GDM1 (cell line): ENCODE measurements at regions not wholly inside any gene's neighbourhood (a gene's known extent, or its start where the extent isn't known, plus 50 kb on each side); places are given as distances from the start of the nearest gene placed in this dataset.

Experiments
- DNase-seq: peaks from one replicate; lab custom pipeline; 2025; lab: John Stamatoyannopoulos, UW

- DNase-seq = no peak
Observed at GRCh38 chr13:22061371-22061805, 390.5 kb downstream of the FGF9 start.

- DNase-seq = no peak
Observed at GRCh38 chr13:22061806-22062391, 391.0 kb downstream of the FGF9 start.

GRCh38 chr13:22062478-22063205, 391.8 kb downstream of the FGF9 start:
- DNase-seq = no peak

- DNase-seq = no peak
Observed at GRCh38 chr13:22063416-22064124, 392.7 kb downstream of the FGF9 start.

- DNase-seq = no peak
Observed at GRCh38 chr13:22064854-22065620, 394.2 kb downstream of the FGF9 start.

- no peak for DNase-seq
Observed at GRCh38 chr13:22073718-22074117, 402.8 kb downstream of the FGF9 start.

GRCh38 chr13:22074403-22074802, 403.5 kb downstream of the FGF9 start:
- no peak for DNase-seq

- DNase-seq = no peak
Observed at GRCh38 chr13:22076658-22077057, 405.8 kb downstream of the FGF9 start.

- no peak for DNase-seq
Observed at GRCh38 chr13:22077205-22077683, 406.4 kb downstream of the FGF9 start.

GRCh38 chr13:22077764-22078163, 406.9 kb downstream of the FGF9 start:
- DNase-seq = no peak

- DNase-seq = no peak
Observed at GRCh38 chr13:22079961-22080360, 409.1 kb downstream of the FGF9 start.

GRCh38 chr13:22080832-22081231, 410.0 kb downstream of the FGF9 start:
- DNase-seq = no peak

GRCh38 chr13:22081430-22081829, 410.6 kb downstream of the FGF9 start:
- DNase-seq = no peak

GRCh38 chr13:22082030-22082429, 411.2 kb downstream of the FGF9 start:
- DNase-seq = no peak

- no peak for DNase-seq
Observed at GRCh38 chr13:22082437-22083100, 411.7 kb downstream of the FGF9 start.

- no peak for DNase-seq
Observed at GRCh38 chr13:22085001-22085400, 414.1 kb downstream of the FGF9 start.

GRCh38 chr13:22086597-22087330, 415.9 kb downstream of the FGF9 start:
- DNase-seq = no peak

GRCh38 chr13:22090106-22090505, 419.2 kb downstream of the FGF9 start:
- DNase-seq = no peak

GRCh38 chr13:22091222-22091970, 420.5 kb downstream of the FGF9 start:
- DNase-seq = no peak

GRCh38 chr13:22091971-22092300, 421.1 kb downstream of the FGF9 start:
- DNase-seq = no peak
